ENCODE measurements at regions not wholly inside any gene's neighbourhood (a gene's known extent, or its start where the extent isn't known, plus 50 kb on each side); places are given as distances from the start of the nearest gene placed in this dataset.

- no peak for DNase-seq (ENCODE audit: low spot score)
These were observed 53.5 kb upstream of the CCDC54 start for GRCh38 chr3:107323723-107324122.

DNA sequence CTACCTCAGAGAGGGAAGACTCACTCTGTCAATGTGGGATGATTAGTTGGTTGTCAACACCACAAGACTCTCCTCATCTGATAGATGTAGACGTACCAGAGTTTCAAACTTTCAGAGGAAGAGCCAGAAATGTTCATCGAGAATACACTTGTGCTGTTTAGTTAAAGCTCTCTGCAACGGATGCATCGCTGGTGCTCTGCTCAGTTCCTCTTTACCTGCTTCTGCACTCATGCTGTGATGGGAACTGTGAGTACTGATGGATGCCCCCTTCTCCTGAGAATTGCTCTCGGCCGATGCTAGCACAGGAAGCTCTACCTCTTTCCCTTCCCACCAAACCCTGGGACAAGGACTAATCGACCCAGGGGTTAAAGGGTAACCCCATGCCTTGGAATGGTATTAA lies 51.8 kb upstream of the CCDC54 start:
- DNase-seq (ENCODE audit: low spot score): no peak
